Ectodermal cell (in vitro differentiated cells): ENCODE measurements at regions not wholly inside any gene's neighbourhood (a gene's known extent, or its start where the extent isn't known, plus 50 kb on each side); places are given as distances from the start of the nearest gene placed in this dataset.

Source experiments
- H3K27ac ChIP-seq: 2 replicates; pipeline ENCODE4 v1.7.0; 2013; ENCODE audit warnings: mild to moderate bottlenecking, low read depth, low read length; ENCODE audit not compliant: insufficient read depth, poor library complexity, severe bottlenecking
- H3K27me3 ChIP-seq: 2 replicates; pipeline ENCODE4 v1.7.0; 2013; ENCODE audit warnings: mild to moderate bottlenecking, low read length; ENCODE audit not compliant: insufficient read depth, control insufficient read depth, poor library complexity, severe bottlenecking
- H3K36me3 ChIP-seq: one replicate; pipeline ENCODE4 v1.7.0; 2013; ENCODE audit warnings: low read length; ENCODE audit not compliant: control insufficient read depth, insufficient read depth
- H3K4me1 ChIP-seq: one replicate; pipeline ENCODE4 v1.7.0; 2013; ENCODE audit warnings: low read length; ENCODE audit not compliant: control insufficient read depth, insufficient read depth
- H3K4me3 ChIP-seq: 2 replicates; pipeline ENCODE4 v1.7.0; 2013; ENCODE audit warnings: low read depth, low read length, control low read depth; ENCODE audit not compliant: insufficient read depth
- H3K9me3 ChIP-seq: 2 replicates; pipeline ENCODE4 v1.7.0; 2013; ENCODE audit warnings: mild to moderate bottlenecking, low read length, moderate library complexity; ENCODE audit not compliant: control insufficient read depth
- WGBS, 2 experiments: methylation state at CpG; one replicate each; pipeline ENCODE4 v1.1.7; 2013; ENCODE audit warnings: missing lambda C conversion rate in 2 of 2; 5-methylcytosine and 5-hydroxymethylcytosine counted together

DNA sequence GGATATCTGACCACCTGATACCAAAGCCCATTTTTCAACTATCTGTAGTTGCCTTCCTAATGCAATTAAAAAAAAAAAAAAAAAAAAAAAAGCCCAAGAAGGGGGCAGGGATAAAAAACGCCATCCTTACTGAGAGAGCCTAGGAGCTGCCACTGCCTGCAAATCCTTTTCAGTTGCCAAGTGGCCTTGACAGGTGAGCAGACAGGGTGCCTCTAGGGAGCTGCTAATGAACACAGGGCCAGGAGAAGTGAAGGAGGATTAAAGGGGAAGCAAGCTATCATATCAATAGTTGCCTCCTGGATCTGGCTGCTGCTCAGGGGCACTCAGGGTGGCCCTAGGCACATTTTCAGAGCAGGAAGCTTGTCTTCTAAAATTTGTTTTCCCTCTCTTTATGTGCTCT is 547.4 kb downstream of the TLE1 start:
- Histone ChIP-seq H3K27ac (no peak overlapping the region), H3K4me1 (no peaks in the 10 kb centered on the region), H3K4me3 (no peak overlapping the region), H3K27me3 (no peaks in the 10 kb centered on the region), H3K36me3 (no peaks in the 10 kb centered on the region), H3K9me3 (no peaks in the 10 kb centered on the region)
- WGBS, 2 experiments, result 70 to 74% methylated on average over 1 of the region's 1 CpG

- no peaks in the 10 kb centered on the region for H3K36me3 ChIP-seq
- H3K9me3 ChIP-seq, result no peaks in the 10 kb centered on the region
- no peaks in the 10 kb centered on the region for H3K27me3 ChIP-seq
- no peak overlapping the region for H3K27ac ChIP-seq
- no peak overlapping the region for H3K4me3 ChIP-seq
- WGBS, 2 experiments, result 95 to 97% methylated on average over 2 of the region's 2 CpGs
- H3K4me1 ChIP-seq, result no peaks in the 10 kb centered on the region
Observed at GRCh38 chr9:81137976-81138568, 551.3 kb downstream of the TLE1 start.

GRCh38 chr9:81132796-81133195 is 556.6 kb downstream of the TLE1 start:
- 93 to 94% methylated on average over 1 of the region's 1 CpG for WGBS, 2 experiments
- Histone ChIP-seq H3K4me3 (no peak overlapping the region), H3K4me1 (no peaks in the 10 kb centered on the region)

DNA sequence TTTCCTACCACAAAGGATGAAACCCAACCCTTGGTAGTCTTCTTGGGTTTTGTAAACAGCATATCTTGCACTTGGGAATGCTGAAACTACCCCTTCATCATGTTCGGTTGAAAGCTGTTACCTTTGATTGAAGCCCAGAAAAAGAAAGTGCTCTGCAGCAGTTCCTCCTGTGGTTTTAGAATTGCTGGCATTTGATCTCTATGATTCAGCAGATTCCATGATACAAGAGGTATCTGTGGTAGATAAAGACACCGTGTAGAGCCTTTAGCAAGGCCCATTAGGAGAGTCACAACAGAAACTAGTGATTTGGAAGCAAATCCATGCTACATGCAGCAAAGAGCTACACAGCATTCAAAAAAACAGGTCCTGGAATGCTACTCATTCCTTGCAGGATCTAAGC is 557.0 kb downstream of the TLE1 start:
- Histone ChIP-seq H3K27ac (no peak overlapping the region), H3K4me3 (no peak overlapping the region), H3K4me1 (no peaks in the 10 kb centered on the region), H3K9me3 (no peaks in the 10 kb centered on the region), H3K36me3 (no peaks in the 10 kb centered on the region), H3K27me3 (no peaks in the 10 kb centered on the region)
- 90 to 92% methylated on average over 2 of the region's 2 CpGs for WGBS, 2 experiments

More at GRCh38 chr9:81132796-81133195, 556.6 kb downstream of the TLE1 start:
- H3K9me3 ChIP-seq, result no peaks in the 10 kb centered on the region
- no peak overlapping the region for H3K27ac ChIP-seq
- H3K27me3 ChIP-seq, result no peaks in the 10 kb centered on the region
- no peaks in the 10 kb centered on the region for H3K36me3 ChIP-seq

DNA sequence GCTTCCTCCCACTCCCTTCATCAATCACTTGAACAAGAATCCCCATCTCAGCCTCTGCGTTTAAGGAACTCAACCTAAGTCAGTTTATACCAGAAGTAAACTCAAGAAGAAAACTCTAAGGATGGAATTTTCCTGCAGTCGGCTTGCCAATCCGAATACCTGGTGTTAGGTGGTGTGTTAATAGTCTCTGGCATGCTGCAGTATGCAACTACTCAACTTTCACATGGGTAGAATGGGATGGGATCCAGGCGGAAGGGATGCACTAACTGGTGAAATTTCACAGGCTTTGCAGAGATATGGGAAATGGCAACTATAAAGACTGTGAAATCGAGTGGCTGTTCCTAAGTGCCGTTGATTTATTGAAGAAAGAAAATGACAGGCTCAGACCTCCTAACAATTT is 560.6 kb downstream of the TLE1 start:
- H3K27ac ChIP-seq, result no peak overlapping the region
- no peaks in the 10 kb centered on the region for H3K36me3 ChIP-seq
- H3K4me3 ChIP-seq, result no peak overlapping the region
- H3K9me3 ChIP-seq, result no peaks in the 10 kb centered on the region
- no peaks in the 10 kb centered on the region for H3K27me3 ChIP-seq
- 88 to 92% methylated on average over 6 of the region's 6 CpGs for WGBS, 2 experiments
- no peaks in the 10 kb centered on the region for H3K4me1 ChIP-seq

- H3K9me3 ChIP-seq, result no peaks in the 10 kb centered on the region
- H3K4me1 ChIP-seq, result no peaks in the 10 kb centered on the region
- 78 to 80% methylated on average over 3 of the region's 3 CpGs for WGBS, 2 experiments
- no peak overlapping the region for H3K27ac ChIP-seq
- H3K36me3 ChIP-seq, result no peaks in the 10 kb centered on the region
- no peaks in the 10 kb centered on the region for H3K27me3 ChIP-seq
- no peak overlapping the region for H3K4me3 ChIP-seq
Observed at GRCh38 chr9:81125446-81126092, 563.8 kb downstream of the TLE1 start.

- no peaks in the 10 kb centered on the region for H3K36me3 ChIP-seq
- H3K27me3 ChIP-seq, result no peaks in the 10 kb centered on the region
- H3K9me3 ChIP-seq, result no peaks in the 10 kb centered on the region
- H3K27ac ChIP-seq, result no peak overlapping the region
- no peak overlapping the region for H3K4me3 ChIP-seq
- WGBS, 2 experiments, result 88 to 100% methylated on average over 2 to 3 of the region's 3 CpGs
- H3K4me1 ChIP-seq, result no peaks in the 10 kb centered on the region
Observed at GRCh38 chr9:81123526-81123925, 565.8 kb downstream of the TLE1 start.

DNA sequence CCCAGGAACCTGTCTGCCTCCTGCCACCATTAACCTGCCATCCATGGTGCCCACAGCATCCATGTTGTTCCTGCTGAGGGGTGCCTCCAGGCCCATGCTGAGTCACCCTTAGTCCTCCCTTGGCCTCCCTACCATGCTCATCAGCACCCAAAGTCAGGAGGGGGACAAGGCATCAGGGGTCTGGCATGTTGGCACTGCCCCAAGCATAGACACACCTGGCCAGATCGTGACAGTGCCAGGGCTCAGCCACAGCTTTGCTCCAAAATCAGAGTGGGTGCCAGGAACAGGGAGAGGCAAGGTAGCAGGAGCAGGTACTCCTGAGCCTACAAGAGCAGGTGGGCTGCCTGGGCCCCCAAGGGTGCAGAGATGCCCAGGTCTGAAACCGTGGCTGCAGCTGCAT is 566.6 kb downstream of the TLE1 start:
- Histone ChIP-seq H3K9me3 (no peaks in the 10 kb centered on the region), H3K4me1 (no peaks in the 10 kb centered on the region), H3K4me3 (no peak overlapping the region), H3K27me3 (no peaks in the 10 kb centered on the region), H3K27ac (no peak overlapping the region), H3K36me3 (no peaks in the 10 kb centered on the region)
- WGBS, 2 experiments, result 92 to 93% methylated on average over 2 of the region's 2 CpGs

DNA sequence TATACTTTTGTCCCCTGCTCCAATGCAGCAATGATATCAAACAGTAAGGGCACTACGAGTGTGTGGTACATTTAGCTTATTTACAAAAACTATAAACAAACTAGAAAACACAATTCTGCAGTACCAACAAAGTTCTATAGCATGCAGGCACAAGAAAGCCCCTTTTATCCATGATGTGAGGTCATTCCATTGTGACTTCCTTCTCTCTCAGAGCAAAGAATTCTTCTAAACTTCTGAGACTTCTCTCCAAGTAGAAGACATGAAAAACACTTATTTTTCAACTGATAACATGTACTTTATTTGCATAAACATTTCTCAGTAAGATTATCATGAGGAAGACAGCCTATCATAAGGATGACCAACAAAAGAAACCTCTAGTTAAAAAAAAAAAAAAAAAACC is 569.8 kb downstream of the TLE1 start:
- Histone ChIP-seq H3K36me3 (no peaks in the 10 kb centered on the region), H3K4me1 (peaks cover 6% of the 10 kb centered on the region), H3K27me3 (no peaks in the 10 kb centered on the region), H3K9me3 (no peaks in the 10 kb centered on the region), H3K4me3 (no peak overlapping the region), H3K27ac (no peak overlapping the region)
- 94% methylated on average over 1 of the region's 1 CpG for WGBS, 2 experiments

GRCh38 chr9:81118416-81118815 is 570.9 kb downstream of the TLE1 start:
- no peaks in the 10 kb centered on the region for H3K9me3 ChIP-seq
- peaks cover 6% of the 10 kb centered on the region for H3K4me1 ChIP-seq
- H3K4me3 ChIP-seq, result no peak overlapping the region
- H3K36me3 ChIP-seq, result no peaks in the 10 kb centered on the region
- H3K27ac ChIP-seq, result no peak overlapping the region
- H3K27me3 ChIP-seq, result no peaks in the 10 kb centered on the region
- WGBS, 2 experiments, result 85 to 93% methylated on average over 1 of the region's 1 CpG
